GM21526 (cell line): ENCODE measurements at regions not wholly inside any gene's neighbourhood (a gene's known extent, or its start where the extent isn't known, plus 50 kb on each side); places are given as distances from the start of the nearest gene placed in this dataset.

ENCODE experiments used
- ATAC-seq: cut with Tn5 transposase; IDR thresholded peaks from one replicate; pipeline ENCODE4 v1.9.1; 2021; ENCODE audit warnings: moderate library complexity; ENCODE audit not compliant: unreplicated experiment, low FRiP score

DNA sequence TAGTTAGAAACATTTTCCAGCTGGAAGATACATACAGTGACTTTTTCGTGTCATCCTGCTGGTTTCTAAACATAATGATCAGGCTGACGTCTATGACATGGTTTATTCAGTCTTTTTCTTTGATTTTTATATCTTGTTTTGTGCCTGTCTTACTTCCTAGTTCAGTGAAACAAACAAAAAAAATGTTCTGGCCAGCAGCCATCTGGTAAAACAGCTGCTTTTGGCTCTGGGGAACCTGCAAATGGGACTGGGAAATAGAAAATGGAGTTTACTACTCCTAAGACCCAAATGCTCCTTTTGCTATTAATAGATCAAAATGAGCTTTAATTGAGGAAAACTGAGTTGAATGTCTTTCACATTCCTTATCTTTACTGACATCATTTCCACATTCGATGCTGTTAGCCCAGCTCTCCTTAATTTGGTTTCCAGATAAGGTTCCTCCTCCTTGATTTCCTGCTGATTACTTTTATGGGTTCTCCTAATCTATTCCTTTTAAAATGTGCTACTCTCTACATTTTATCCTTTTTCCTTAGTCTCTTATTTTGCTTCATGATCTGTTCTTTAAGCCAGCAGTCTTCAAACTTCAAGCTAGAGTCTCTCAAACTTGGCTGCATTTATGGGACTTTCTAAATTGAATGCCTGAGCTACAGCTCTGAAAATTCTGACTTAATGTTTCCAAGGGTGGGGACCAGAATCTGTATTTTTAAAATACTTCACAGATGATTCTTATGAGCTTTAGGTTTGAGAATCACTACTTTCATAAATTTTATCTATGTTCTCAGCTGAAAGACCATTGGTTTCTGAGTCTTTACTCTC is 499.5 kb downstream of the ANKRD50 start:
- no peak for ATAC-seq

GRCh38 chr4:124219389-124219788 is 493.1 kb downstream of the ANKRD50 start:
- no peak for ATAC-seq

- ATAC-seq = no peak
Observed at GRCh38 chr4:124224256-124224655, 488.3 kb downstream of the ANKRD50 start.

DNA sequence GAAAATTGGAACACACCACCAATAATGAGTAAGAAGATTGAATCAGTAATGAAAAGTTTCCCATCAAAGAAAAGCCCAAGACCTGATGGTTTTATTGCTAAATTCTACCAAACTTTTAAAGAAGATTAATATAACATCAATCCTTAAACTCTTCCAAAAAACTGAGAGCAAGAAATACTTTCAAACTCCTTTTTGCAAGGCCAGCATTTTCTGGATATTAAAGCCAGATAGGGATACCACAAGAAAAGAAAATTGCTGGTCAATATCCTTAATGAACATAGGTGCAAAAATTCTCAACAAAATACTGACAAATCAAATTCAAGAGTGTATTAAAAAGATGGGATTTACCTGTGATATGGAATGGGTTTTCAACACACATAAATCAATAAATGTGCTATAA is 484.6 kb downstream of the ANKRD50 start:
- ATAC-seq = no peak

GRCh38 chr4:124230268-124230667 is 482.3 kb downstream of the ANKRD50 start:
- no peak for ATAC-seq

DNA sequence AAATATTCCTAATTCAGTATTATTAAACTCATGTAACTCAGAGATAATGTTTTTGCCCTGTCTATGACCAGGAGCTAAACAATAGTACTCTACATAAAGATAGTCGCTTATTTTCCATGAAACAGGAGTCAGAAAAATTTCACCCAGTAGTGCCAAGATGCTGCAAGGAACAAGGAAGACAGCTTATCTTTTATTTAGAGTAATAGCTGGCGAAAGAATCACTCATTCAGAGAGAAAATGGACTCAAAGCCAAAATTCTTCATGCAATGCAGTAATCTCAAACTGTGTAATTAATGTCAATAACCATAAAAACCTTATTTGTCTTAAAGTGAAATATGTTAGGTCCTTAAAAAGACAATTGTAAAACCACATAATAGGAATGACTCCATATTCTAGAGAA is 477.8 kb downstream of the ANKRD50 start:
- no peak for ATAC-seq

- no peak for ATAC-seq
Observed at GRCh38 chr4:124243671-124244366, 468.7 kb downstream of the ANKRD50 start.

- no peak for ATAC-seq
Observed at GRCh38 chr4:124253080-124253479, 459.5 kb downstream of the ANKRD50 start.

GRCh38 chr4:124262211-124263179 is 450.0 kb downstream of the ANKRD50 start:
- ATAC-seq = peak; percentile 94

DNA sequence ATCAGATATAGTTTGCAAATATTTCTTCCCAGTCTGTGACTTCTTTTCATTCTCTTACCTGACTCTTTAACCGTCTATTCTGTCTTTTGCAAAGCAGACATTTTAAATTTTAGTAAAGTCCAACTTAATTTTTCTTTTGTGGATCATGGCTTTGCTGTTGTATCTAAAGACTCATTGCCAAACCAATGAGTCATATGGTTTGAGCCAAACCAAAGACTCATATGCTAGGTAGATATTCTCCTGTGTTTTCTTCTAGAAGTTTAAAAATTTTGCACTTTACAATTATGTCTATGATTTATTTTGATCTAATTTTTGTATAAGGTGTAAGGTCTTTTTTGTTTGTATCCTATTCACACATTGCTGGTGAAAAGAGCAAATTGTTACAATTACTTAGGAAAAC is 446.8 kb downstream of the ANKRD50 start:
- ATAC-seq = no peak

DNA sequence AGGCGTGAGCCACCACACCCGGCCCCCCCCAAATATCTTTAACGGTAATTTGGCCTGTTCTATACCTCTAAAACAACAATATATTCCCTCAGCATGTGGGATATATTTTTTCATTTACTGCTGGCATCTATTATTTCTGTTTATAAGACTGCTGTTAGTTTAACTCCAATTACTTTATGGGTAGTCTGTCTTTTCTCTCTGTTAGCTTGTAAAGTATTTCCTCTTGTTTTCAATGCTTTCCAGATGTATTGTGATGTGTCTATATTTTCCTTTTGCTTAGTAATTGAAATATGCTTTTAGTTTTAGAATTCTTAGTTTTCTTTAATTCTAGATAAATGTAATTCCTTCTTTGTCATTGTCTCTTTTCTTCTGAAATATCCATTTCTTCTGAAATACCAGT is 445.8 kb downstream of the ANKRD50 start:
- ATAC-seq = no peak

DNA sequence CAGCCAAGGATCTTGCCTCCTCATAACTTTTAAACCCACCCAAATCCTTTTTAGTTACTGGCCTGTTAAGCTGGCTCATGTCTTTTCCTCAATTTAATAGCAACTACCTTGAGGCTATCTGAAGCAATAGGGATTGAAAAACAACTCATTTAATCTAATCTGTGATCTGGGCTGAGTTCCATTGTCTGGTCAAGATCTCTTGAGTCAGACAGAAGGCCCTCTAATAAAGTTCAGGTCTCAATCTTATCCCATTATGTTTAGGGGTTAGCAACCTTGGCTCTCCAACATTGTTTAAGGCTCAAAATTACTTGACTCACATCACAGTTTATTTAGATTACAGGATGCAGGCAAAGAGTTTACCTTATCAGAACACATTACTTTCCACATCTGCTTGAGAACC is 436.1 kb downstream of the ANKRD50 start:
- no peak for ATAC-seq

DNA sequence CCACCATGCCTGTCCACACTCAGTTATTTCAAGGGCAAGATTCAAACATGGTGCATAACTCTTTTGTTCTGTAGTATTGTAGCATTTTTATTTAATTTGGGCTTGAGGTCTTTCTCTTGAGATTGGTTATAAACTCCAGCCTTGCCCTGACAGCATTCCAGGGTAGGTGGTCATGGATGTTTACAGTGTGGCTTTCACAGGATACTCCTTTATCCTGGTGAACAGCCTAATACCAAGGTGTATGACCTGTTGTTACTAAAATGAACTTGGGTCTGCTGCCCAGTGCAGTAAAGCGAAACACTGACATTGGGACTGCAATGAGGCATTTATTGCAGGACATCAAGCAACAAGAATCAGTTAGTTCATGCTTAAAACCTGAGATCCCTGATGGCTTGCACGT is 434.8 kb downstream of the ANKRD50 start:
- ATAC-seq = no peak

- ATAC-seq = no peak
Observed at GRCh38 chr4:124278477-124278876, 434.1 kb downstream of the ANKRD50 start.

GRCh38 chr4:124279741-124280140 is 432.8 kb downstream of the ANKRD50 start:
- ATAC-seq = no peak

DNA sequence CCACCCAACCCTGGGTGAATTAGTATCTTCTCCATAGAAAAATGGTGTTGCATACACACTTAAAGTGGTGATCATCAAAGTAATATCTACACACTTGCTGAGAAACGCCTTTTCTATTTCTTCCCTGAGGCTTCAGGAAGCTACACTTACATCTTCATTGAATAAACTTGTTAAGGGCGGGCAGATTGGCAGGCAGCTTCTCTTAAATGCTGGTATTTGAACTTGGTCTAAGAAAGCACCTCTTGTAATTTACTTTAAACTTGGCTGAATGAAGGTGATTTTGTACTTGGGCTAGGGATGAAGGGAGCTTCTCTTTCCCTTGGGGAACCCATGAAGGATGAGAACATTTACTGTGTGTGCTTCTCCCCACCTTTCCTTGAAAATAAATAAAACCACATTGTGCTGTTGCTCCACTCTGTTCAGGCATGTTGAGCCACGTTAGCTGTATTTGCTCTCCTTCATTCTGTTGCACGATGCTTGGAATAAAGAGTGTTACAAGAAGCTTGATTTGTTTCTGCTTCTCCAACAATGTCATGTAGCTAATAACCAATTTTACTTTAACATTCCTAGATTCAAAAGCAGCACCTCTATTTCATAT is 430.1 kb downstream of the ANKRD50 start:
- no peak for ATAC-seq

DNA sequence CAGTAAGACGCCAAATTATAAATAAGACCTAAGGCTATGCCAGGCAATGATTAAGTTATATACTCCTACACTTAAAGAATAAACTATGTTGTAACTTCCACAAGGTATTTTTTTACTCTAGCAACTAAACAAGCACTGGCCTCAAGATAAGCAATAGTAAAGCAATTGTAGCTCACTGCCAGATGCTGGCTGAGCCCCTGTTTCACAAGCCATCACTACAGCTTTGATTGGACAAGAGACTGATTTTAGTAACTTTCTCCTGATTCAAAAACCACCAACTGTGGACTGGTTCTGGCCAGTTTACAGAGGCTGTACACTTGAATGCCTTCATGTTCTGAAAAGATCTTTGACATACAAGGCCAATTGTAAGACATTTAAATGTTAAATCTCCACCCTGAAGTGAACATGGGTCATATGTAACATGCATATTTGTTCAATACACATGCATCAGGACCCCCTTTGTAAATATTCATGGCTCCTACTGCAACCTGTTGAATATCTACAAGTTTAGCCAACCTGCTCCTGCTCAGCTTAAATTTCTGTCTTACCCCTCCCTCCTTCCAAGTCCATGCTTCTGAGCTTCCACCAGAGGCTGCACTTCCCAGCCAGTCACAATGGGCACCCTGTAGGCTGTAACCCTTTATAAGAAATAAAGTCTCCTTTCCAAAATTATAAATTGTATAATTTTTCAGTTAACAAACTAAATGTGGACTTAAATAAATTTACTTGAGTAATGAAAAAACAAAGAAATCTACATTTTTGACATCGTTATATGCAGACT is 423.6 kb downstream of the ANKRD50 start:
- no peak for ATAC-seq

- ATAC-seq = no peak
Observed at GRCh38 chr4:124290678-124291077, 421.9 kb downstream of the ANKRD50 start.

DNA sequence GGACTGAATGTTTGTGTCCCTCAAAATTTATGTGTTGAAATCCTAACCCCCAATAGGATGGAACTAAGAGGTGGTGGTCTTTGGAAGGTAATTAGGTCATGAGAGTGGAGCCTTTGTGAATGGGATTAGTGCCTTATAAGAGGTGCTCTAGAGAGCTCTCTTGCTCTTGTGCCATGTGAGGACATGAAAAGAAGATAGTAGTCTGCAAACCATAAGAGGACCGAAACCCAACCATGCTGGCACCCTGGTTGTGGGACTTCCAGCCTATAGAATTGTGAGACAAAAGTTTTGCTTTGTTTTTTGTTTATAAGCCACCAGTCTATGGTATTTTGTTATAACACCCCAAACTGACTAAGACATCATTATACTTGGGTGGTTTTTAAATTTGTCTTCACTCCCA is 417.1 kb downstream of the ANKRD50 start:
- ATAC-seq = no peak

DNA sequence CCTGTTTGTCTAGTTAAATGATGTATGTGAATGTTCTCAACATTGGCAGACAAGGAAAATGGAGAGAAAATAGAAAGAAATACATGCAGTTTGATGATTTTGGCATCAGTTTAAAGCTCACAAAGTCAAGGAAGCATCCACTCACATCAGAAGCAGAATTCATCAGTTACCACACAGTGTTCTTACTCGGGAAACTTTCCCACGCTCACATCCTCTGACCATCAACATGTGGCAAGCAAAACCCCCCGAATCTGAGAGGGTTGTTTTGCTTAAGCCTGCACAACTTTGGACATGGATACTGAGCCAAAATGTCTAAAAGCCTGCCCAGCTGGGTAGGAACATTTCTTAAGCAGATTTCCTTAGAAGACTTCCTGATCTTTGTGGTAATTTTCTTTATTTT is 407.6 kb downstream of the ANKRD50 start:
- ATAC-seq = no peak
